ENCODE measurements at regions not wholly inside any gene's neighbourhood (a gene's known extent, or its start where the extent isn't known, plus 50 kb on each side); places are given as distances from the start of the nearest gene placed in this dataset.
"Not testable (repeated sequence)": the region's sequence is repeated elsewhere in the genome, so short reads cannot be mapped to it uniquely, and the experiment has no call there.

DNA sequence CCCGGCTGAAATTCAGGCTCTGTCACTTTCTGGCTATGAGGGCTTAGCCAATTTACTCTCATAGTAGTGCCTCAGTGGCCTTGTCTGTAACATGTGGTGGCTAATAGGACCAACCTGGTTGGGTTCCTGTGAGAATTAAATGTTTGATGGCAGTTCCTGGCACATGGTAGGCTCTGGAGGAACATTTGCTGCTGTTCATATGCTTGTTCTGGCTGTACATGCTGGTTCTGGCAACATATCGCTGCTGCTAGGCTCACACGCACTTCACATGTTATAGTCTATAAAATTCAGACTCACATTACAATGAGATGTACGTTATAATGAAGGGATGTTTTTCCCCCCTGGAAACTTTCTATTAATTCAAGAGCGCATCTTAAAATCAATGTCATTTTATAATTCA lies 417.7 kb upstream of the GYPC start:
- no peak for DNase-seq (ENCODE audit: low spot score)

DNA sequence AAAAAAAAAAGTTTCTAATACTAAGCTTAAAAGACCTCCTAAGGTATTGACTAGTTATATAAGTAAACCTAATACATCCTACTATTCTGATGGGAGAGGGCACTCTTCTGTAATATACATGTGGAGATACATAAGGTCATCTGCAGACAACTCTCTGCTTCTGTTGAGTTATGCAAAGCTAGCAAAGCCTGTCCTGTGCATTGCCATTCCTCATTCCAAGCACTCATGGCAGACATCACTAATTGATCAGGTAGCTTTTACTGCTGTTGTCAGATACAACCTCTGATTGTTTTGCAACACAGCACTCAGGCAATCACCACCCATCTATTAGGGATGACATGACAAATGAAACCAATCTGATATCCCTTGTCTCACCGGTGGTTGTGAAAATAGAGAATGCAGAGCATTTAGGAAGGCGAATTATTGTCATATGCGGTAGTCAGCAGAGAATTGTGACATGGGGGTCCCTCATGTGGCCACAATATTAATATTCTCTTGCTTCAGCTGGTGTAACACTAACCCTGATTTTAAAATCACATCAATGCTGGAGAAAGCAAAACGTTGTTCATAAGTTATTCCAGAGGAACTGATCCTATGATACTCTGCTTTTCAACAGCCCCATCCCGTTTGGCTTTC lies 416.5 kb upstream of the GYPC start:
- no peak for DNase-seq (ENCODE audit: low spot score)

DNA sequence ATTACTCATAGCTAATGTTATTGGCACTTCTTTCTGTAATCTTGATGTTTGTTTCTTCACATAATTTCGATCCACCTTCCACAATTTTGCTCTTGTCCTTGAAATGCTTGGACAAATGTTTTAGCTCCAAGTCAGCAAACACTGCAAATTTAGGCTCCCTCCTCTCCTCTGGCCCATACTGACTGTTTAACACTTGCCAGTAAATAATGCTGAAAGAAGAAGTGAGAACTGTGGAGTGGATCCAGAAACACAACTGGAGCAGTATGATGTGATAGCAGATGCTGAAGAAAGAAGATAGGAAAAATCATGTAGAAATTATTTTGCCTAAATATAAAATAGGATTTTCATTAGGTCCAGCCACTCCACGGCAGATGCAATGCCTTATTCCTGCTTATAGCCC lies 415.0 kb upstream of the GYPC start:
- DNase-seq (ENCODE audit: low spot score) = no peak

DNA sequence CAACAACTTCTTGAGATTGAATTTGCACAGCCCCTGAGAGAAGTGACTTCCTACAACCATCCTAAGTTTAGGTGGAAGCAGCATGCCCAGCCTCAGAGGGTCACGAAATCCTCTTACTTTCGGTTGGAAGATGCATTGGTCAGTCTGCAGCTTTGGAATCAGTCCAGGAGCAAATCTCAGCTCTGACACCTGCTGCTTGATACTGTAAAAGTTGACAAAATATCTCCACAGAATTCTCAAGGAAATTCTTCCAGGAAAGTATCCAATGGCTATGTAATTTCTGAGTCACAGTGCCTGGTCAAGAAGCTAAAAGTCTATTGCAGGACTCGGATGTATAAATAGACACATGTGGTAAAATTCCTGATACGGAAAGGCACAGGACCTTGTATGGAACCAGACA lies 414.5 kb upstream of the GYPC start:
- DNase-seq (ENCODE audit: low spot score) = no peak

- no peak for DNase-seq (ENCODE audit: low spot score)
Measured at GRCh38 chr2:126244937-126245336, 411.0 kb upstream of the GYPC start.

DNA sequence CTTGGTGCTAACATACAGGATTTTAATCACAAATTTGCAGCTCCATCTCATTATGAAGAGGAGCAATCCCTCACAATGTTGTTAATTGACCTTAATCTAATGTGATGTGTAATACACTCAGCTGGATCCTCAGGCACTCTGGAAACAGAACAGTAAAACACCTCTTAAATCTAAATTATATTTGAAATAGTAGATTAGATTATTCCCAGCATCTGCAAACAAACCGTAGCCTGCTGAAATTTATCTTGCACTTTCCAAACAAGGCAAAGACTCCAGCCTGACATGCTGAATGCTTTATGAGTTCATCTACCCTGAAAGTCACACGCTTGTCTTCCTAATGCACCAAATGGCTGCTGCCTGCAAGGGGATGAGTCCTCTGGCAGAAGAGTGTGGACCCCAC lies 402.3 kb upstream of the GYPC start:
- DNase-seq (ENCODE audit: low spot score) = no peak

DNA sequence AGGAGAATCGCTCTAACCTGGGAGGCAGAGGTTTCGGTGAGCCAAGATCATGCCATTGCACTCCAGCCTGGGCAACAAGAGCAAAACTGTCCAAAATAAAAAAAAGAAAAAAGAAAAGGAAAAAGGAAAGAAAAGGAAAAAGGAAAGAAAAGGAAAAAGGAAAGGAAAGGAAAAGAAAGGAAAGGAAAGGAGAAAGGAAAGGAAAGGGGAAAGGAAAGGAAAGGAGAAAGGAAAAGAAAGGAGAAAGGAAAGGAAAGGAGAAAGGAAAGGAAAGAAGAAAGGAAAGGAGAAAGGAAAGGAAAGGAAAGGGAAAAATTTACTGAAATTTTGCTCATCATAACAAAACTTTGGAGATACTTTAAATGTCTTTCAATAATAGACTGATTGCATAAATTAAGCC lies 391.3 kb upstream of the GYPC start:
- no peak for DNase-seq (ENCODE audit: low spot score)

DNA sequence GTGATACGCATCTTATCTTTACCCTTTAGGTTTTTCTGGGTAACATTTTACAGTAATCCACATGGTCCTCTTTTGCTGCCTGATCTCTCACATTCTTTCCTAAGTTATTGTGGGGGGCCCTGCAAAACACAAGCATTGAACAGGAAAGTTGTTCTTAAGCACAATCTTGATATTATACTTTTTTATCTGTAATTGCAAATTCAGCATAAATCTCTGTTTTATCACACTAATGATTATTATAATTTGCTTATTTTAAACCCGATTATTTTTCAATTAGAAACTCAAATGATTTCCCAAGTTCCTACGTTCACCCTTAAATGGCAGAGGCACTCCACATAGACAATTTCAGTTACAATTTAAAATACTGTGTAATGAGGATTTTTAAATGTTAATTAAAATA lies 386.0 kb upstream of the GYPC start:
- DNase-seq (ENCODE audit: low spot score) = no peak

DNA sequence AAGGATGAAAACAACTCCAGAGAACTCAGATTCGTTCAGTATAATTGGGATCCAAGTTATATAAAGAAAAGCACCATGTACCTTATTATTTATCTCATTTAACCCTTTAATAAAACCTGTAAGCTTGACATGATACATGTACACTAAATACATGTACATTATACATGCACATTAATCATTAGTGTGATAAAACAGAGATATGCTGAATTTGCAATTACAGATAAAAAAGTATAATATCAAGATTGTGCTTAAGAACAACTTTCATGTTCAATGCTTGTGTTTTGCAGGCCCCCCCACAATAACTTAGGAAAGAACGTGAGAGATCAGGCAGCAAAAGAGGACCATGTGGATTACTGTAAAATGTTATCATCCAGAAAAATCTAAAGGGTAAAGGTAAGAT lies 385.4 kb upstream of the GYPC start:
- DNase-seq (ENCODE audit: low spot score) = no peak

- no peak for DNase-seq (ENCODE audit: low spot score)
Measured at GRCh38 chr2:126272401-126272800, 383.6 kb upstream of the GYPC start.

DNA sequence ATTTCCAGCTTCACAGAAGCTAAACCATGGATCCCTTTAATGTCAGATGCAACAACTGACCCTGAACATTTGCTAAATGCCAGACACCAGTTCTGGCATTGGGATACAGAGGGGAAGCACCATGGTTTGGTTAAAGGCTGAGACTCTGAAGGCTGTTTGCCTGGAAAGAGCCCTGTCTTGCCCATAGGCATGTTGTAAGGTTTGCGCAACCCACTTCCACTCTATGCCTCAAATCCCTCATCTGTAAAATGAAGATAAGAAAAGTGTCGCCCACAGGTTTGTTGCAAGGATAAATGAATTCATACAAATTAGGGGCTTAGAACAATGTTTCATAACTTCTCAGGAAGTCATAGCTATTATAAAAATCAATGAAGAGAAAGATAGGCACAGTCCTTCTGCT lies 380.9 kb upstream of the GYPC start:
- no peak for DNase-seq (ENCODE audit: low spot score)

DNA sequence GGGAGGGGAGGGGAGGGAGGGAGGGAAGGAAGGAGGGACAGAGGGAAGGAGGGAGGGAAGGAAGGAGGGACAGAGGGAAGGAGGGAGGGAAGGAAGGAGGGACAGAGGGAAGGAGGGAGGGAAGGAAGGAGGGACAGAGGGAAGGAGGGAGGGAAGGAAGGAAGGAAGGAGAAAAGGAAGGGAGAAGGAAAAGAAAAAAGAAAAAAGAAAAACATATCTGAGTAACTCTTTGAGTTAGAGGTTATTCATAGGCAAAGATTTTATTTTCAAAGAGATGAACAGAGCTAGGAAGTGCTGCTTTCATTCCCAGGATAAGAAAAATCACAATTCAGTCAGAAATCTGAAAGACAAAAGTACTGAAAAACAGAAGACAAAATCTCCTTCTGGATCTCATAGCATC lies 379.7 kb upstream of the GYPC start:
- not testable (repeated sequence) for DNase-seq (ENCODE audit: low spot score)

GRCh38 chr2:126288362-126288761 lies 367.6 kb upstream of the GYPC start:
- DNase-seq (ENCODE audit: low spot score) = no peak

DNA sequence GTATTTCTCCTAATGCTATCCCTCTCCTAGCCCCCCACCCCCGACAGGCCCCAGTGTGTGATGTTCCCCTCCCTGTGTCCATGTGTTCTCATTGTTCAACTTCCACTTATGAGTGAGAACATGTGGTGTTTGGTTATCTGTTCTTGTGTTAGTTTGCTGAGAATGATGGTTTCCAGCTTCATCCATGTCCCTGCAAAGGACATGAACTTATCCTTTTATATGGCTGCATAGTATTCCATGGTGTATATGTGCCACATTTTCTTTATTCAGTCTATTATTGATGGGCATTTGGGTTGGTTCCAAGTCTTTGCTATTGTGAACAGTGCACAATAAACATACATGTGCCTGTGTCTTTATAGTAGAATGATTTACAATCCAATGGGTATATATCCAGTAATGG lies 362.0 kb upstream of the GYPC start:
- DNase-seq (ENCODE audit: low spot score) = not testable (repeated sequence)

DNA sequence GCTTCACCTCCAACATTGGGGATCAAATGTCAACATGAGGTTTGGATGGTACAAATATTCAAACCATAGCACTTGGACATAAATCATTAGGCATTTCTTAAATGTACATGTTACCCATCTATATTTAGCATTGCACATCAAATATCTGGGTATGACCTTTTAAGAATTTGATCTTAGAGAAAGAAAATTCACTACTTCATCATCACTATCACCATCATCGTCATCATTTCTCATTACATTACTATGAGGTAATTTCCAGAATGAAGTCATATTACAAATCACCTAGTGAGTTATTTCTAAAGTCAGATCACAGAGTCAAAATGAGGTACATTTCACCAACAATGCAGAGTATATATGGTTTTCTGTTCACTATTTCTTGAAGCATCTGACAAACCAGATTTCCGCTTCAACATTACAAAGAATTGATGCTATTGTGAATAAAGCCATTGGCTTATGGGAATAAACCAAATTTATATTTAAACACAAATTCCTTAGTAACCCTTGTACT lies 356.4 kb upstream of the GYPC start:
- no peak for DNase-seq (ENCODE audit: low spot score)

DNA sequence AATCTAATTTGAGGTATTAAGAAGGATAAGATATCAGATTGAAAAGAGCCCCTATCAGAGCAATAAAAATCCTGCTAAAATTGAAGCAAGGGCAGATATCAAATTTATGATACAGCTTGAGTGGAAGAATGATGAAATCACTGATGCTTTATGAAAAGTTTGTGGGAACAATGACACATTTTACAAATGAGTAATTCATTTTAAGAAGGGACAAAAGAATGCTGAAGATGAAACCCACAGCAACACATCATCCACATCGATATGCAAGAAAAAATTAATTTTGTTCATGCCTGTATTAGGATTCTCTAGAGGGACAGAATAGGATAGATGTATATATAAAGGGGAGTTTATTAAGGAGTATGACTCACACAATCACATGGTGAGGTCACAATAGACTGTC lies 355.6 kb upstream of the GYPC start:
- no peak for DNase-seq (ENCODE audit: low spot score)

- DNase-seq (ENCODE audit: low spot score) = no peak
Measured at GRCh38 chr2:126302043-126302442, 353.9 kb upstream of the GYPC start.

- no peak for DNase-seq (ENCODE audit: low spot score)
Measured at GRCh38 chr2:126303113-126303512, 352.8 kb upstream of the GYPC start.

- DNase-seq (ENCODE audit: low spot score) = no peak
Measured at GRCh38 chr2:126304154-126304553, 351.8 kb upstream of the GYPC start.

- no peak for DNase-seq (ENCODE audit: low spot score)
Measured at GRCh38 chr2:126306539-126306938, 349.4 kb upstream of the GYPC start.

DNA sequence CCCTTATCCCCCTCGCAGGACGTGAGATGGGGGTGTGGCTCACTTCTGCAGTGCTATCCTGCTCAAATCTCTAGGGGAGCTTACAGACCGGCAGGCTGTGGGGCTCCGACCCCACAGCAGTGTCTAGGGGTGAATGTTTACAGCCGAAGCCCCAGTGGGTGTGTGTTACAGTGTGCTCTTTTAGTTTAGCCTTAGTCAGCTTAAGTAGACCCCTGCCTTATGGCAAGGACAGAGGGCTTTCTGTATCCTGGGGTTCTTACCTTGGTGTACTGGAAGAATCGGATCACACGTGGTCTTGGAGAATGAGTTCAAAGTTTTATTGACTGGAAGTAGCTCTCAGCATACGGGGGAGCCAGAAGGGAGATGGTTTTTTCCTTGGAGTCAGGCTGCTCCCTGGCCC lies 348.2 kb upstream of the GYPC start:
- DNase-seq (ENCODE audit: low spot score) = no peak

- no peak for DNase-seq (ENCODE audit: low spot score)
Measured at GRCh38 chr2:126309185-126309584, 346.8 kb upstream of the GYPC start.

GRCh38 chr2:126312579-126312978 lies 343.4 kb upstream of the GYPC start:
- DNase-seq (ENCODE audit: low spot score) = no peak

DNA sequence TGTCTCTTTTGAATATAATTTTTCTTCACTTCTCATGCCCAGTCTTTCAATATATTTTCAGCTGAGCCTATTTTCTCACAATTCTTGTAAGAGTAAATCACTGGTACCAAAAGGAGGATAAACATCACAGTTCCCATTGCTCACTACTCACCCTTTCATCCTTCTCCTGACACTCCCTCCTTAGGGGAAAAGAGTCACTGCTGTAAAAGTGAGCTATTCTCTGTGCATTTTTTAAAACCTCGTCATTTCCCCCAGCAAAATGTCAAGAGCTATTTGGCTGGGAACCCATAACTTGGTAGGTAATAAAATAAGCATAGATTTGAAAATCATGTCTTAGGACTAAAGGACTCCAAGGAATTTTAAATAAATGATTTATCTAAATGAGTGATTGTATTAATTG lies 340.1 kb upstream of the GYPC start:
- DNase-seq (ENCODE audit: low spot score) = no peak

All from hepatic stellate cell (primary cell).